HG03103 (cell line): ENCODE measurements at regions not wholly inside any gene's neighbourhood (a gene's known extent, or its start where the extent isn't known, plus 50 kb on each side); places are given as distances from the start of the nearest gene placed in this dataset.
"Not testable (repeated sequence)": the region's sequence is repeated elsewhere in the genome, so short reads cannot be mapped to it uniquely, and the experiment has no call there.

Experiments
- ATAC-seq: cut with Tn5 transposase; IDR thresholded peaks from one replicate; pipeline ENCODE4 v1.9.1; 2021; ENCODE audit warnings: low read depth; ENCODE audit not compliant: unreplicated experiment

- no peak for ATAC-seq
Measured at GRCh38 chr13:70817576-70817975, 709.3 kb upstream of the KLHL1 start.

DNA sequence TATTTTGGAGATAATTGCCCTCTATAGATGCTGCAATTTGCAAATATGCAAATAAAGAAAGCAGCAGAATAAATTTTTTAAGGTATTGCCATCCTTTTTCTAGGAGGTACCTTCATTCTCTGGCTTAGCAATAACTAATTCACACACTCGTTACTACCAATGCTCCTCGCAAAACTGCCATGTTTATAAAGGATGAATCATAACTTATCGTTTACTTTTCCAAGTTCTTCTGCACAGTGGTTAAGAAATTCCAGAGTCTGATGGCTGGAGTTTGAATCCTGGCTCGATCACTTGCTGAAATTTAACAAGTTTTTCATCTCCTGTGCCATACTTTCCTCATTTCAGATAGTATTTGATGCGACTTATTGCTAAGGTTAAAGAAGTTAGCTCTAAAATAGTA lies 708.6 kb upstream of the KLHL1 start:
- no peak for ATAC-seq

DNA sequence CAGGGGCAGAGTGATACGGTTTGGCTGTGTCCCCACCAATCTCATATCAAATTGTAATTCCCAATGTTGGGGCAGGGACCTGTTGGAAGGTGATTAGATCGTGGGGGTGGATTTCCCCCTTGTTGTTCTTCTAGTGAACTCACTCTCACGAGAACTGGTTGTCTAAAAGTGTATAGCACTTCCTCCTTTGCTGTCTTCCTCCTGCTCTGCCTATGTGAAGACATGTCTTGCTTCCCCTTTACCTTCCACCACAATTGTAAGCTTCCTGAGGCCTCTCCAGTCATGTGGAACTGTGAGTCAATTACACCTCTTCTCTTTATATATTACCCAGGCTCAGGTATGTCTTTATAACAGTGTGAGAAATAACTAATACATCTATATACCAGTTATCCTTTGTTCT lies 706.4 kb upstream of the KLHL1 start:
- ATAC-seq, result no peak

DNA sequence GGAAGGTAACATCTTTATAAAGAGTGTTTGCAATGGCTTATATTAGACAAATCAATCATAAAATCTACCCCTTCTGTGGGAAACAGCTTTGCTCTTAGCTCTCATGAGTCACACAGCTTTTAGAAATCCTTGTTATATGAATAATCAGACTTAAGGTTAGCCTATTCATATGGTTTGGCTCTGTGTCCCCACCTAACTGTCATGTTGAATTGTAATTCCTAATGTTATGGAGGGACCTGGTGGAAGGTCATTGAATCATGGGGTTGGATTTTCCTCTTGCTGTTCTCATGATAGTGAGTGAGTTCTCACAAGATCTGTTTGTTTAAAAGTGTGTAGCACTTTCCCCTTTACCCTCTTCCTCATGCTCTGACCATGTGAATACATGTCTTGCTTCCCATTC lies 704.2 kb upstream of the KLHL1 start:
- no peak for ATAC-seq

GRCh38 chr13:70809588-70809987 lies 701.3 kb upstream of the KLHL1 start:
- no peak for ATAC-seq

GRCh38 chr13:70798385-70798784 lies 690.1 kb upstream of the KLHL1 start:
- ATAC-seq, result no peak

DNA sequence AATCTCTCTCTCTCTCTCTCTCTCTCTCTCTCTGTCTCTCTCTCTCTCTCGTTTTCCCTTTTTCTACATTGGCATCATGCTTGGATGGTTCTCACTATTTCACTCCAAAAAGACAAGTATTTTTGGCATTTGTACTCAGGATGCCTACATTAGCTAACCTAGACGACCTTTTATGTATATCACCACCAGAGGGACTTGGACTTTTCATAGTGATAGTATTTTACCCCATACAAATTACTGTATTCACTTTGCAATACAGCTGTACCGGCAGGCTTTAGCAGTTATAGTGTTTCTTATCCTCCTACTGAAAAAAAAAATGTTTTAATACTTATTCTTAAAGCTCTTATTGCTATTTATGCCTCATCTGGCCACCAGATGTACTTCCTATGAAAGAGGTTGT lies 687.2 kb upstream of the KLHL1 start:
- no peak for ATAC-seq

GRCh38 chr13:70792121-70792520 lies 683.9 kb upstream of the KLHL1 start:
- ATAC-seq, result no peak

GRCh38 chr13:70789751-70790150 lies 681.5 kb upstream of the KLHL1 start:
- no peak for ATAC-seq

DNA sequence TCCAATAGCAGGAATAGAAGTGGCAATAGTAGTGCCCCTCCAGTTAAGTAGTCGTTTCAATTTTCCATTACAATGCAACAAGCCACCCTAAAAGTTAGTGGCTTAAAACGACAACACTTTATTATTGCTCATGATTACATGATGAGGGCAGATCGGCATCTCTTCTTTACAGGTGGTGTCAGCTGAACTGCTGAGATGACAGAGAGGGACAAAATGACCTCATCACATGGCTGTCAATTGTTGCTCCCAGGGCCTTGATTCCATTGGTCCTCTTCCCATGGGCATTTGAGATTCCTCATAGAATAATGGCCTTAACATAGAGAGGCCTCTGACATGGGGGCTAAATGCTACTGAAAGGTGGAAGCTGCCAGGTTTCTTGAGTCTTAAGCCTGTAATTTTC lies 679.8 kb upstream of the KLHL1 start:
- ATAC-seq, result no peak

- no peak for ATAC-seq
Measured at GRCh38 chr13:70784207-70784989, 676.1 kb upstream of the KLHL1 start.

- no peak for ATAC-seq
Measured at GRCh38 chr13:70769817-70770216, 661.6 kb upstream of the KLHL1 start.

- ATAC-seq, result no peak
Measured at GRCh38 chr13:70758932-70759331, 650.7 kb upstream of the KLHL1 start.

DNA sequence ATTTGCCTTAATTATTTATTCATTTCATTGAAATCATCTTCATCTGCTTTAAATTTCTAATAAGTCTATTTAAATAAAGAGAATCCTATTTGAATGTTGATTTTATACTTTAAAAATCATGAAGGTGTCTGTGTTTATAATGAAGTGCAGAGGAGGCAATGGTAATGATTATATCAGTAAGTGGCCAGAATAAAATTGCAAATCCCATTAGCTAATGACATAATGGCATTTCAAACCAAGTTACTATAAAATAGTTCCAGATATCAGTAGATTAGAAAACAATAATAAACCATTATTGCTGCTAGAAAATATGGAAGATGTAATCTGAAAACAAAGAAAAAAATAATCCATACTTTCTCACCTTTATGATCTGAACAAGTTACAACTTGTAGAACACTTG lies 647.8 kb upstream of the KLHL1 start:
- ATAC-seq, result no peak

GRCh38 chr13:70755456-70755855 lies 647.2 kb upstream of the KLHL1 start:
- ATAC-seq, result no peak

GRCh38 chr13:70747262-70747661 lies 639.0 kb upstream of the KLHL1 start:
- ATAC-seq, result no peak

DNA sequence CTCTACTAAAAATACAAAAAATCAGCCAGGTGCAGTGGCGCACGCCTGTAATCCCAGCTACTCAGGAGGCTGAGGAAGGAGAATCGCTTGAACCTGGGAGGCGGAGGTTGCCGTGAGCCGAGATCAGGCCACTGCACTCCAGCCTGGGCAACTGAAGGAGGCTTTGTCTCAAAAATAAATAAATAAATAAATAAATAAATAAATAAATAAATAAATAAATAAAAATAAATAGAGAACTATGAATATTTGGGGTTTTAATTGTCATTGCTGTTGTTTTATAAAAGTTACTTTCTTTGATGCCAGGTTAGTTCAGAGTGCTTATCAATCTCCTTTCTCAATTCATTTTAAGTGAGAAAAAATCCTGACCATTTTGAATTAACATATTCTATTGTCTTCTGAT lies 638.2 kb upstream of the KLHL1 start:
- ATAC-seq, result not testable (repeated sequence)

DNA sequence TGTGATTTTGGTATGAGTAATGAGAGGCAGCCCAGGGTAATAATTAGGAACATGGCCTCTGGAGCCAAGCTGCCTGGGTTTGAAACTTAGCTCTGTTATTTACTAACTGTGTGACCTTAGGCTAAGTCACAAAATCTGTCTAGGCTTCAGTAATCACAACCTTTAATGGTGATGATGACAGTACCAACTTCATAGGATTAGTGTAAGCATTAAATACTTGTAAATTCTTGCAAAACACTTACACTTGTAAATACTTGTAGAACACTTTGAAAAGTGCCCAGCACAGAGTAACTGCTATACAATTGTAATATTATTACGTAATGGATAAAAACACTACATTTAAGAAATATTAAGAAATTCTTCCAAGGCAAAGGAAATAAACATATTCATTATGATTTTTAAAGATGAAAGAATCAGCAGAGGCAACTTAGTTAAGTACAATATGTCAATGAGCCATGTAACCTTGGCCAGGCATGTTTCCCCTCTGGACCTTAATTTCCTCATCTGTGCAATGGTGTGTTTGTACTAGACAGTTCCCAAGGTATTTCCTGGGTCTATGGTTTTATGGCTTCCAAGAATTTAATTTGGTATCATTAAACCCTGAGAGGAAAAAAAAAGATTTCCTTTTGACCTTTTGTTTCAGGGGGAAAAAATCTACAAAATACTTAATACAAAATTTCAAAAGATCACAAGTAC lies 628.5 kb upstream of the KLHL1 start:
- no peak for ATAC-seq

- ATAC-seq, result no peak
Measured at GRCh38 chr13:70732611-70733010, 624.4 kb upstream of the KLHL1 start.

- no peak for ATAC-seq
Measured at GRCh38 chr13:70729369-70729768, 621.1 kb upstream of the KLHL1 start.

DNA sequence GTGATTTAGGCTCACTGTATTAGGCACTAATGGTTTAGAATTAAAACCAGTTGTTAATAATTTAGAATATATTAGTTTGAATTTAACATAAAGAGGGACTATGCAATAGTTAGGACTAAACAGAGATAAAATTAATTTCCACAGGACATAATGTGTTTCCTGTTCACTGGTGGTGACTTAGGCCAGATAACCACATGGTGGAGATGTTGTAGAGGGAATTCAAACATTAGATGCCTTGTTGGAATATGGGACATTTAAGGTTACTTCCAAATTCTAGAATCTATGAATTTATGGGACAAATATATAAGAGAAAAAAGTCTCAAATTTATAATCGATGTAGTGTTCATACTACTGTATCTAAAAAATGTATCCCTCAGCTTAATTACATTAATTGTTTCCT lies 615.5 kb upstream of the KLHL1 start:
- no peak for ATAC-seq

- no peak for ATAC-seq
Measured at GRCh38 chr13:70720386-70720785, 612.1 kb upstream of the KLHL1 start.
